ENCODE measurements at regions not wholly inside any gene's neighbourhood (a gene's known extent, or its start where the extent isn't known, plus 50 kb on each side); places are given as distances from the start of the nearest gene placed in this dataset.

- no peak for TF ChIP-seq POLR2AphosphoS5 (IDR thresholded peaks at IDR 0.05; ENCODE audit: low read depth, low read length)
- no peak for TF ChIP-seq CTCF (IDR thresholded peaks at IDR 0.05 in 2 of 3, conservative IDR thresholded peaks at IDR 0.05 in 1 of 3; ENCODE audit: borderline replicate concordance in 1 of 3, insufficient read depth in 1 of 3, low read depth in 2 of 3, low read length in 2 of 3)
- no peak for TF ChIP-seq SIN3A (IDR thresholded peaks at IDR 0.05; ENCODE audit: low read depth)
- no peak for TF ChIP-seq ZFX (IDR thresholded peaks at IDR 0.05)
- no peak for TF ChIP-seq SP1 (IDR thresholded peaks at IDR 0.05; ENCODE audit: low read depth)
- no peak for TF ChIP-seq CBX3 (IDR thresholded peaks at IDR 0.05; ENCODE audit: low read depth)
- TF ChIP-seq EZH2 (IDR thresholded peaks at IDR 0.05): no peak
- TF ChIP-seq, protein P1, sequence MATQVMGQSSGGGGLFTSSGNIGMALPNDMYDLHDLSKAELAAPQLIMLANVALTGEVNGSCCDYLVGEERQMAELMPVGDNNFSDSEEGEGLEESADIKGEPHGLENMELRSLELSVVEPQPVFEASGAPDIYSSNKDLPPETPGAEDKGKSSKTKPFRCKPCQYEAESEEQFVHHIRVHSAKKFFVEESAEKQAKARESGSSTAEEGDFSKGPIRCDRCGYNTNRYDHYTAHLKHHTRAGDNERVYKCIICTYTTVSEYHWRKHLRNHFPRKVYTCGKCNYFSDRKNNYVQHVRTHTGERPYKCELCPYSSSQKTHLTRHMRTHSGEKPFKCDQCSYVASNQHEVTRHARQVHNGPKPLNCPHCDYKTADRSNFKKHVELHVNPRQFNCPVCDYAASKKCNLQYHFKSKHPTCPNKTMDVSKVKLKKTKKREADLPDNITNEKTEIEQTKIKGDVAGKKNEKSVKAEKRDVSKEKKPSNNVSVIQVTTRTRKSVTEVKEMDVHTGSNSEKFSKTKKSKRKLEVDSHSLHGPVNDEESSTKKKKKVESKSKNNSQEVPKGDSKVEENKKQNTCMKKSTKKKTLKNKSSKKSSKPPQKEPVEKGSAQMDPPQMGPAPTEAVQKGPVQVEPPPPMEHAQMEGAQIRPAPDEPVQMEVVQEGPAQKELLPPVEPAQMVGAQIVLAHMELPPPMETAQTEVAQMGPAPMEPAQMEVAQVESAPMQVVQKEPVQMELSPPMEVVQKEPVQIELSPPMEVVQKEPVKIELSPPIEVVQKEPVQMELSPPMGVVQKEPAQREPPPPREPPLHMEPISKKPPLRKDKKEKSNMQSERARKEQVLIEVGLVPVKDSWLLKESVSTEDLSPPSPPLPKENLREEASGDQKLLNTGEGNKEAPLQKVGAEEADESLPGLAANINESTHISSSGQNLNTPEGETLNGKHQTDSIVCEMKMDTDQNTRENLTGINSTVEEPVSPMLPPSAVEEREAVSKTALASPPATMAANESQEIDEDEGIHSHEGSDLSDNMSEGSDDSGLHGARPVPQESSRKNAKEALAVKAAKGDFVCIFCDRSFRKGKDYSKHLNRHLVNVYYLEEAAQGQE (IDR thresholded peaks at IDR 0.05; ENCODE audit: low read depth): no peak
- TF ChIP-seq ZBTB33 (IDR thresholded peaks at IDR 0.05; ENCODE audit: extremely low read depth, insufficient replicate concordance, low read length): no peak
- no peak for TF ChIP-seq EGR1 (IDR thresholded peaks at IDR 0.05; ENCODE audit: low read depth)
- TF ChIP-seq EZH2phosphoT487 (IDR thresholded peaks at IDR 0.05; ENCODE audit: borderline replicate concordance): no peak
- TF ChIP-seq SRF (IDR thresholded peaks at IDR 0.05; ENCODE audit: low read depth): no peak
- TF ChIP-seq, protein P2, sequence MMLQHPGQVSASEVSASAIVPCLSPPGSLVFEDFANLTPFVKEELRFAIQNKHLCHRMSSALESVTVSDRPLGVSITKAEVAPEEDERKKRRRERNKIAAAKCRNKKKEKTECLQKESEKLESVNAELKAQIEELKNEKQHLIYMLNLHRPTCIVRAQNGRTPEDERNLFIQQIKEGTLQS (IDR thresholded peaks at IDR 0.05): no peak
- no peak for TF ChIP-seq POLR2A (IDR thresholded peaks at IDR 0.05; ENCODE audit: borderline replicate concordance, extremely low read depth, insufficient read depth, insufficient read length)
Observed at GRCh38 chr2:172273910-172274571, 153.3 kb upstream of the ITGA6 start.

Data from HCT116 (cell line).